Fibroblast of the conjunctiva (primary cell): ENCODE measurements at regions not wholly inside any gene's neighbourhood (a gene's known extent, or its start where the extent isn't known, plus 50 kb on each side); places are given as distances from the start of the nearest gene placed in this dataset.

Experiments used
- DNase-seq: peaks from one replicate; pipeline ENCODE4 v3.0.0-alpha.2; 2010; ENCODE audit warnings: low read depth

DNA sequence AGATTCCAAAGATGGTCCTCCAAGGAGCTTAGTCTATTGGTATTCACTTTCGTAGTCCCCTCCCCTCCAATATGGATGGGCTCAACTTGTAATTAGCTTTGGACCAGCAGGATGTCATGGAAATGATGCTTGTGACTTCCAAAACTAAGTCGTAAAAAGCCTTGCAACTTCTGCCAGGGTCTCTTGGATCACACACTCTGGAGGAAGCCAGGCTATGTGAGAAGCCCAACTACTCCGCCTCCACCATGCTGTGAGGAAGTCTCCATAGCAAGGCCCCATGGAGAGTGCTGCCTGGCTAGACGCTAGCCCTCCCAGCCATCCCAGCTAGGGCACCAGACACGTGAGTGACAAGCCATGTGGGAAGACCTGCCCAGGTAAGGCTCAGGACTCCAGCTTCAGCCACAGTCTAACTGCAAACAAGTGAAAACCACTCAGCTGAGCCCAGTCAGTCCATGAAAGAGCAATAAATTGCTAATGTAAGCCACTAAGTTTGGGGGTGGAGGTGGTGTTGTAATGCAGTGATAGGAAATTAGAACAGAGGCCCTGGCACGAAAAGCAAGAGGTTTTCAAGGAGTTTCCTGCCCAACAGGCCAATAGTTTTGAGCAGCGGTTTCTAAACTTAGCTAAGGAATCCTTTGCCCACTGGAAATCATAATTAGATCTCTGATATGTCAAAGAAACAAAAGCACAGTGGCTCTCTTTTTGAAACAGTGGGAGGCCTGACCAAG, 77.5 kb upstream of the GLI2 start:
- DNase-seq, result no peak

DNA sequence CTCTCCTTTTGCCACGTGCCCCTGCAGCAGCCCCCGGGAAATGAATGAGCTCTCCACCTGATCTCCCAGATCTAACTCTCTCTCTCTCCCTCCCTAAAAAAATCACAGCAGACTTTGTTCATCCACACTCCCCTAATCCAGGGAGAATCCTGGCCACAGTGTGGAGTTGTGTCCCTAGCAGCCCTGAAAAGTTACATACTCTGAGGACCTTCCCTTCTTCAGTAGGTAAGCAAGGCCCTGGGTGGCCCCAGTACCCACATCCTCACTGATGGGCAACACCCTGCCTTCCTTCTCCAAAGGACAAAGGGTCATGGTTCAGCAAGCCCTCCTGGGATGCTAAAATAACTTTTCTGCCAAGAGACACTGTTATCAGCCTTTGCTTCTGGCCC, 76.9 kb upstream of the GLI2 start:
- no peak for DNase-seq

DNA sequence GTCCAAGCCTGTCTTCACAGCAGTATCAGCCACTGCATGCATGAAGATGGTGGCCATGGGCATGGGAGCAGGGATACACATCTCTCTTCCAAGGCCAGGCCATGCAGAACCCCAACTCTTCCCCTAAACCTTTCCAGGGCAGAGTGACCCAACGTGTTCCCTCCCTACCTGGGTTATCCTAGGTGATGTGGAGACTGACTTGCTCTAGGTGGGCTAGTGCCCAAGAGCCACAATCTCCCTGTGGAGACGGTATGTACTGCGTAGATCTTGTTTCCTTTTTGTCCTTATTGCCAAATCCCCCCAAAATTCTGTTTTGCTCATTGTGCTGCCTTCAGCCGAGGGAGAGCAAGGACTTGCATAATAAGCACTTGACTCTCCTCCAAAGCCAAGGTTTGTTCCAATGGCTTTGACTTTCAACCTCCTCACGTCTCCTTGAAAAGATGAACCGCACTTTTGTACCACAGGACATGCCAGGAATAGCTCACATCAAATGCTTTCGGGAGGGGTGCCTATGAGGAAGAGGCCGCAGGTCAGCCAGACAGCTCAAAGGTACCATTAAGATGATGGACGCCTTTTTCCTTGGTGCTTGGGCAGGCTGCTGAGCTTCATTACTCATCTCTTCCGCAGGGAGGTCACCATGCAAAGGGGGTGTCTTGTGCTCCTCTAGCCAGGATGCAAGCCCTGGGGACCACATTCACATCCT, 76.2 kb upstream of the GLI2 start:
- no peak for DNase-seq

DNA sequence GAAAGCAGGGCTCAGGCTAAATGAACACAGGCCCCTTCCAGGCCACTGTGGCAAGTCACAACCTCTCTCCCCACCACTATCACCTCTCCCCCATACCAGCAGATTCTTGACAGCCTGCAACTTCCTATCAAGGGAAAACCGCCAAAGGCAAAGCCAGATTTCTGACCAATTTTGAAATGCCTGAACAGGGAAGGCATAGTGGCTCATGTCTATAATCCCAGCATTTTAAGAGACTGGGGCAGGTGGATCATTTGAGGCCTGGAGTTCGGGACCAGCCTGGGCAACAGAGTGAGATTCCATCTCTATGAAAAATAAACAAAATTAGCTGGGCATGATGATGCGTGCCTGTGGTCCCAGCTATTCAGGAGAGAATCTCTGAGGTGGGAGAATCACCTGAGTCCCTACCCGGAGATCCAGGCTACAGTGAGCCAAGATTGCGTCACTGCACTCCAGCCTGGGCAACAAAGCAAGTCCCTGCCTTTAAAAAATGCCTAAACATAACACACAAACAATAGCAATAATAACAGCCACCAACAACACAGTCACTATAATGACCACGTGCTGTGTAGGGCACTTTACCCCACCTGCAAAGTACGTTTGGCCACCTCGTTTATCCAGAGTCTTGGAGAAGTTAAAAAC, 75.5 kb upstream of the GLI2 start:
- no peak for DNase-seq

DNA sequence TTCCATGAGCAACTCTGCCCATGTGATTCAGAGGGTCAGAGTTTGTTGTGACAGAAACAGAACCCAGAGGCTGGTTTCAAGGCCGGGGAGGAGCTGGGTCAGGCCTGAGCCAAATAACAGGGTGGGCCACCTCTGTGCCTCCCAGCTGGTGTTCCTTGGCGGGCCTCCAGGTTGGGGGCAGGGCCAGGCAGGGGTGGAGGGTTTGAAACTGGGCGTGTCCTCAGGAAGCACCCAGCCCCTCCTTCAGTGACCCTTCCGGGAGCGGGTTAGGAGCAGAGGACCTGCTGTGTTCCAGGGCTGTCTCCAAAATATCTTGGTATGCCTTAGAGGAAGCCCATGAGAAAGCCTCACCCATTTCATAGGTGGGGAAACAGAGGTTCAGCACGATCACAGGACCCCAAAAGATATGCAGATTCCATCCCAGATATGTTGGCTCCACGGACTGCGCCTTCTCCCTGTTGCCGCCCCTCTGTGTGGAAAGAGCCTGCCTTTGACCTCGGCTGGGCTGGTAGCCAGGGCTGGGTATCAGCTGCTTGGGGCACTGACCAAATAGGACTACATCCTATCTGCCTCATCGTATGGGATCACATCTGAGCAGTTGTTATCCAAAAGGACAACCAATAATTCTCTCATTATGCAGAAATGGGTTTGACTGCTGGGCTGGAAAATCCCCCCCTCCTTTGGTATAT, 74.8 kb upstream of the GLI2 start:
- no peak for DNase-seq

DNA sequence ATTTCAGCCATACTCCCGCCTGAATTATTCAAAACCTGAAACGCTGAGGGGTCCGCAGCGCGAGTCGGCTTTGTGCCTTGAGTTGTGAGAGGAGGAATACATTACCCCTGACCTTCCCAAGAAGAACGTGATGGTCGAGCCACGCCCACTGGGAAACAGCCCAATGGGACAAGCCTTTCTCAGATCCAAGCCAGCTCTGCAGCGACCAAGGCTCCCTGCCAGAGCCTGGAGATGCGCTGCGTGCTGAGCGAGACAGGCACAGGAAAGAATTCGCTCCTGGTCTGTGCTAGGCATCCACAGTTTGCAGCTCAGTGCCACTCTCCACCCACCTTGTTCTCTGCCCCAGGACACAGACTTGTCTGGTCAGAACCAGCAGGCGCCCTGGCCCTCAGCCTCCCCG, 74.1 kb upstream of the GLI2 start:
- no peak for DNase-seq

DNA sequence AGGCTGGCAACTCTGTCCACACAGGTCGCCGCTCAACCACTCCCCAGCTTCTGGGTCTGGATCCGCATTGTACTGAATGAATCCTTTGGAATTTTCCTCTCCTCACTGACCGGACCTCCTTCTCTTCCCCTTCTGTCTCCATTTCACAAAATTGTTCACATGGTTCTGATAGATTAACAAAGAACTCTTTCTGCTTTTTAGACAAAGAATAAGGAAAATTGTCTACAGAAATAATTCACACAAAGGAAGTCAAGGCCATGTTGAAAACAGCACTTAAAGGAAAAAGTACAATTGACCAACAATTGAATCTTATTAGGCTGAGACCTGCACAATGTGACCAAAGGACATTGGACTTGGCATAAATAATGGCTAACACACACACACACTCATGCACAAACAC, 73.6 kb upstream of the GLI2 start:
- DNase-seq, result no peak

DNA sequence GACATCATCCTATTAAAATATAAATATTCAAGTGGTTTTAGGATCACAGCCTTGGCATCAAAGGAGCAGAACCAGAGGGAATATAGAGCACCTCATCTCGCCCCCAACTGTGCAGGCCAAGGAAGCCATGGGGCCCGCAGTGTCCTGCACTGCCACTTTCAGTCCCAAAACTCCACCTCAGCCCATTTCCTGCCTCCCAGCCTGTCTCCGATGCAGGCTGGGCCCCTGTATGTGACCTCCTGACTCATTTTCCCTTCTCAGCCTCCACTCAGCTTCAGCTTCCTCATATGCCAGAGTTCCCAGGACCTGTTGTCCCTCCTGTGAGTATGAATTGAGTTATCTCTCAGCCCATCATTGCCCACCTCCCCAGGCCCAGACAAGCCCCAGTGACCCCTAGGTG, 72.9 kb upstream of the GLI2 start:
- no peak for DNase-seq

DNA sequence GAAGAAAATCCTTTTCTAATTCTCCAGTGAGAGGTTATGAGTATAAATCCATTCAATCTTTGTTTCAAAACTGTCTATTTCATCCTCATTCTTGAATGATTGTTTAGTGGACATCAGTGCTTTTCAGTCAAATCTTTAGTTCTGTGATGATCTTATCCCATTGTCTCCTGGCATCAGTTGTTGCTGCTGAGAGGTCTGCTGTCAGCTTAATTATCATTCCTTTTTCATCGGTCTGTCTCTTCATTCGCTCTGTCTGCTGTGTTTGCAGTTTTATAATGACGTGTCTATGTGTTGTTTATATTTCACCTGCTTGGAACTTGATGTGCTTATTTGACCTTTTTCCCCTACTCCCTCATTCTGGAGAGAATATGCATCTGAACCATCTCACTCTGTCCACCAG, 69.2 kb upstream of the GLI2 start:
- DNase-seq, result no peak

DNA sequence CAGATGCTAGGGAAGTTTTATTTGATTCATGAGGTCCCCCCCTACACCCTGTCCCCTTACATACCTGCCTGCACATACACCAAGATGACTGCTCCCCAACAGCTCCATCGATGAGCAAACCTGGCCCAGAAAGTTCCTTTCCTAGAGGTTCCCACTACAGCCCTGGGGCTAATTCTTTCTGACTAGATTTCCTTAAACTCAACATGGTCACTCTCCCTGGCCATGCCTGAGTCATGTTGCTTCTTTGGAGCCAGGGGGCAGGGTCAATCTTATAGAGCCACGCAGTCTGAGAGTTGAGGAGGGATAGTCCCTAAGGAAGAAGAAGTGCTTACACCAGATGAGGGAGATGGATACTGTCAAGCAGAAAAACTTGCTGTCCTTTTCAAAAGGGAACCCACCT, 67.7 kb upstream of the GLI2 start:
- no peak for DNase-seq

DNA sequence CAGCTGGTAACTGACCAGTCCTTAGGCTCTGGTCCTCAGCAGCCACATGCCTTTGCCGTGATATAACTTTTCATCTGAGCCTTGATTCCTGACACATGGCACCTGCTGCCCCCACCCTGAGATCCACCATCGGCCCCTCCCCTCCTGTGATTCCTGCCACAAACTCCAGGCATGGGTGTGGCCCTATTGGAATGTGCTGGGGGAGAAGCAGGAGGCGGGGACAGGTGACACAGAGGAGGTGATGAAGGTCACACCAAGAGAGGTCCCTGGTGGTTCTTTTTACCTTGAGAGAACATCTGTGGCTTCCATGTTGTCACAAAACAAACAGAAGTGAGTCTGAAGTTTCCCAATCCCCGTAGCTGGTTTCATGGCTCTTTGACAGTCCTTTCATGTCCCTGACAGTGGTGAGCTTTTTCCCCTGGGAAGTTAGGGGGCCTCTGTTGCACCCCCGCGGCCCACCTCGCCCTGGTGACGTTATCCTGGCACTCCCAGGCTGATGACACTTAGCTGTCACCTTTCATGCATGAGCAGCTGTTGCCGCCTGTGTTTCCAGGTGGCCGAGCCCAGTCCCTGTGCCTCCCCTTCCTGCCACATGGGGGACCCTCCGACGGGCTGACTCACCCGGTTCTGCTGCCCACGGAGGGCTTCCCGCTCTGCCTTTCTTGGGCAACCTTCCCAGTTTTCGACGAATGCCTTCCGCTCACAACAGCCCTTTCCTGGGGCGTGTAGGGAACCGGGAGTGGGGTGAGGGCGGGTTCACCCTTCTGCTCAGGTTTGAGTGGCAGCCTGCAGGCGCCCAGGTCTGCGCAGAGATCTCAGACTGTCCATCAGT, 66.3 kb upstream of the GLI2 start:
- no peak for DNase-seq

DNA sequence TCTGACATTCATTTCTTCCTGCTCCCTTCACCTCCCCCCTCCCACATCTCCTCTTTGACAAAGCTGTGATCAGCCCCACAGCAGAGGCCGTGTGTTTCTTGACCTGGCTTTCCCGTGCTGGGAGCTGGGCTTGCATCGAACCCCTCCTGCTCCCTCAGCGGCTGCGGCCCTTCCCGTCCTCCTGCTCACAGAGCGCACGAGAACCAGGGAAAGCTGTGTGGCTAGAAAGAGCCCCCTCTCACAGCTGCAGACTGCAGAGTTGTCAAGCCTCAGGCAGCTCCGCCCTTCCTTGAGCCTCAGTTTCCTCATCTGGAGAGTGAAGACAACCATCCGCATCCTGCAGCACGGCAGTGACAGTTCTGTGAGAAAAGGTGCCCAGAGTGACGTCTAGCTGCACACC, 65.7 kb upstream of the GLI2 start:
- no peak for DNase-seq

DNA sequence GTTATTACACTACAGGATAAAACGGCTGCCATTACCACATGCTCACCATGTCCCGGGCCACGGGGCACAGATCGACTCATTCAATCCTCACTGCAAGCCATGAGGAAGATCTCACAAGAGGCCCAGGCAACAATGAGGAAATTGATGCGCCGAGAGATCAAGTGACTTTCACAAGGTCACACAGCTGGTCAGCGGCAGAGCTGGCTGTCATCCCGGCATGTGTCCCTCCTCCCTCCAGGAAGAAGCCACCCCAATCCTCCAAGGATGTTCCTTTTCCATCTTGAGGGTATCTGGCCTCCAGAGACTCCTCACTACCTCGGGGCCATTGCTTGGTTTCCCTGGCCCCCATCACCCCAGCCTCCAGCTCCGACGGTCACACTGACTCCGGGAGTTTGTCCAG, 65.3 kb upstream of the GLI2 start:
- DNase-seq, result no peak

DNA sequence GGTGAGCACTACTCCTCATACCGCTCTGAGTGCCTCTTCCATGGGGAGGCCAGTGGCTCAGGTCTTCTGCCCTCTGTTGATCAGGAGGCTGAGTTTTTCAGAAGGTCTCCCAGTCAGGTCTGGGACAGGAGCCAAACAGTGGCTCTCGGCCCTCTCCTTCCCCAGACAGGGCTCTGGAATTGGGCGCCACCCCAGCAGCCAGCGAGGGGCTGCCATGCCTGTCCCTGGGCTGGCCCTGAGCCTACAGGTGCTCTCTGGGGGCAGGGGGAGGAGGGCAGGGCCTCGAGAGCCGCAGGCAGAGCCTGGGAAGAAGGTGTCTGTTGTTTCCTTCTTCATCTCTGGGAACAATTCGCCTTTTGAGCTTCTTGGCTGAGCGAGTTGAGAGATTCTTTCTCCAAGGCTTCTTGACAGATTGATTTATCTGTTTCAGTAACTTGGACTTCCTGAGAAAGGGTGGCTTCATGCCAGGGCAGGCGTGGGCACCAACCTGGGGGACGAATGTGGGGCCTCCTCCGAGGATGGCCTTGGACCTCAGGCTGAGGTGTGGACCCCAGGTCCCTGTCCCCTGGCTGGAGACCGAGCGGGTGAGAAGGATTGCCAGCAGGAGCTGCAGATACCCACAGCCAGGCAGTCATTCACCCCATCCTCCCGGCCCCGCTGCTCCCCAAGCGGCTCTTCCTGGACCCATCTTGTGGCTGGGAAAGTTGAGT, 64.7 kb upstream of the GLI2 start:
- no peak for DNase-seq

DNA sequence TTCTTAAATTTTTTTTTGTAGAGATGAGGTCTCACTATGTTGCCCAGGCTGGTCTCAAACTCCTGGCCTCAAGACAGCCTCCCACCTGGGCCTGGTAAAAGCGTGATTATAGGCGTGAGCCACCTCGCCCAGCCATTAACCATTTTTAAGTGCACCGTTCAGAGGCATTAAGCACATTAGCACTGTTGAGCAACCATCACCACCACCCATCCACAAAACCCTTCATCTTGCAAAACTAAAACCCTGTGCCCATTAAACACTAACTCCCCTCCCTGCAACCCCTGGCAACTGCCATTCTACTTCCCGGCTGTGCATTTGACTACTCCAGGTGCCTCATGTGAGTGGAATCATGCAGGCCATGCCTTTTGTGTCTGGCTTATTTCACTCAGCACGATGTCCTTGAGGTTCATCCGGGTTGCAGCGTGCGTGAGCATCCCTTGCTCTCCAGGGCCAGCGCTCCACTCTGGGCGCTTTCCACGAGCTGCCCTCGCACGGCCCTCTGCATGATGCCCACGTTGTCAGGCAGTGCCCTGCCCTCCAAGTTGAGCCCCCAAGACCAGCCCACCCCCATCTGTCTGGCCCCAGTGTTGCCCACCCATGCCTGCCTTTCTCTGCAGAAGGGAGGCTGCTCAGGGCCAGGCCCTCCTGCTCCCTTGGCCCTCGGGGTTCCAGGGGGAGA, 63.0 kb upstream of the GLI2 start:
- no peak for DNase-seq

DNA sequence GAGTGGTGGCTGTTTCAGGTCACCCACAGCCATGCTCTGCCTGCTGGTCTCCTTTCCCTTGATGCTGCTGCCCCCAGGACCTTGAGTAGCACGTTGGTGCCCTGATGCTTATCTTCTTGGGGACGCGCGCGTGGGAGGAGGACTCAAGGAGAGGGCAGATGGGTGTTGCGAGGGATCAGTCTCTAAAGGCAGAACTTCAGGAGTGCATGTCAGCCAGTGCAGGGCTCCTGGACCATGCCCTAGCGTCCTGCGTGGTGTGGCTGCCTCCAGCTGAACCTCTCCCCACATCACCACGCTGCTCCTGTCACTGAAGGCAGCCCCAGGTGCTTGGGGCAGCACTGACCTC, 62.5 kb upstream of the GLI2 start:
- DNase-seq, result no peak

DNA sequence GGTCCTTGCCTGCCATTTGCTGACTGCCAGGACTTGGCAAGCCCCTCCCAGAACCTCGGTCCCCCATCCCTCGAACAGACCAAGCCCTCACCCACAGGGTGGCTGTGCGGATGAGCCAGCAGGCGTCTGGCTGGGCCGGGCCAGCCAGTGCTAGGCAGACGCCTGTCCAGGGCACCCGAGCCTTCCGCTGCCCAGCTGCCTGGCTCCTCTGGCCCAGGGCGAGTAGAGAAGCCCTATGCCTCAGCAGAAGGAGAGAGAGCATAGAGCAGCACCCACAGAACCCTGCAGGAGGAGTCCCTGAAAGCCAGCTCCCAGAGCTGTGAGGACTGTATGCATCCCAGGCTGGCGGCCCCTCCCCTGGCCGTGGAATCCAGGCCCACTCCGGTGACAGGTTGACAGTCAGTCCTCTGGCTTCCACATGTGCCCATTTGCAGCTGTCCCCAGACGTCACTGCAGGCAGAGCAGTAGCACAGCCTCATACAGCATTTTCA, 62.1 kb upstream of the GLI2 start:
- no peak for DNase-seq

DNA sequence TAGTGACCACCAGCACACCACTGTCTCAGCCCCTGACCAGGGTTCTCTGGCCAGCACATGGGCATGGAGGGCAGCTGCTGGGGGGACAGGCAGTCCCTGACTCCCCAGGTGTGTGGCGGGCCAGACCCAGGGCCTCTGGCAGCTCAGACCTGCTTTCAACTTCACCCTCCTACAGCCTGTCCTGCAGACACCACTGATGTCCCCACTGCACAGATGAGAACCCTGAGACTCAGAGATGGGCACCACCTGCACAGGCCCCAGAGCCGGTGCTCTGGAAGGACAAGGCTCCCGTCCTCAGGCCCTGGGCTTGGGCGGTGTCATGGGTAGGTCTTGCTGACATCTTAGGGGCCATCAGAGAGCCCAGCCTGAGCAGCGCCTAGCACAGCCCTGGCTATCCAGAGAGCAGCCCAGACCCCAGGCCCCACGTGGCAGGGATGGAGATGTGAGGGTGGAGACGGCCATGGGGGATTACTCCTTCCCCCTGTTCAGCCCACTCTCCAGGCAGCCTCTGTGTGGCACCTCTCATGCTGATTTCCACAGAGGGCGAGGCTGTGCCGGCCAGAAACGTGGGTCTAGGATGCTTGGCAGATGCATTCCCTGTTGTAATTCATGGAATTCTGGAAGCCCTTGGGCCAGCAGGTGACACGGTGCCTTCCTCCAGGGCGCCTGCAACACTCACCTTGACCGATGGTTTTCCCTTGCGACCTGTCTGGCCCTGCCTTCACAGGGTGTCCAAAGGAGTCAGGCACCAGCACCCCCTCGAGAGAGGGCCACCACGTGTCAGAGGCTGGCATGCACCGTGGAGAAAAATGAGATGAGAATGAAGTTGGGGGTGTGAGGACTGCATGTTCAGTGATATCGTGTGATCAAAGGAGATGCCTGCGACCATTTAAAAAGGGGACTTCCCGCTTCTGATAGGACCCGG, 61.2 kb upstream of the GLI2 start:
- no peak for DNase-seq

DNA sequence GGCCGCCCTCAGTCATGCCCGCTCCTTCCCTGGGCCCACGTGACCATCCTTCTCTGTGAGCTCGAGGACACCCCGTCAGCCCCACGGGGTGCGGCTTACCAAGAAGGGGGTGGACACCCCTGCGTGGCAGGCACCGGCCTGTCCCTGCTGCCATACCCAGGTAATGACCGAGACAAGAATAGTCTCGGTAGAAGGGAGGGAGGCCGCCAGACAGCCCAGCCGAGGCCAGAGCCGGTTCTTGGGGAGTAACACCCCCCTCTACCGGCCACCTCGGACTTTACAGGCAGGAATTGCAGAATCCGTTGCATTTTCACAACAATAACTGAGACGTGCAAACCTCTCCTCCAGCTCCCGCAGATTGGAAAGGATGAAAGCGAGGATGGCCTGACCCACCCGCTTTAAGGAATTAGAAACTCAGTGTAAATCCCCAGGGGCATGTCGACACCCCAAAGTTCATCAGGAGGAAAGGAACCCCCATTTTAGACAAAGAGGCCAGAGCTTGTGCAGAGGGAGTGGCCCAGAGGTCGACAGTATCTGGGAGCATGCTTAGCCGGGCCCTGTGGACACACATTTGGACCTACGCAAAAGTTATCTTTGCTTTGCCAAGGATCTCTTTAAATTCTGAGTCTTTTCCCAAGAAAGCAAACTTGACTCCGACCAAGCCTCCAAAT, 60.1 kb upstream of the GLI2 start:
- DNase-seq, result peak; percentile 41
